ENCODE measurements at regions not wholly inside any gene's neighbourhood (a gene's known extent, or its start where the extent isn't known, plus 50 kb on each side); places are given as distances from the start of the nearest gene placed in this dataset.
"Not testable (repeated sequence)": the region's sequence is repeated elsewhere in the genome, so short reads cannot be mapped to it uniquely, and the experiment has no call there.

DNA sequence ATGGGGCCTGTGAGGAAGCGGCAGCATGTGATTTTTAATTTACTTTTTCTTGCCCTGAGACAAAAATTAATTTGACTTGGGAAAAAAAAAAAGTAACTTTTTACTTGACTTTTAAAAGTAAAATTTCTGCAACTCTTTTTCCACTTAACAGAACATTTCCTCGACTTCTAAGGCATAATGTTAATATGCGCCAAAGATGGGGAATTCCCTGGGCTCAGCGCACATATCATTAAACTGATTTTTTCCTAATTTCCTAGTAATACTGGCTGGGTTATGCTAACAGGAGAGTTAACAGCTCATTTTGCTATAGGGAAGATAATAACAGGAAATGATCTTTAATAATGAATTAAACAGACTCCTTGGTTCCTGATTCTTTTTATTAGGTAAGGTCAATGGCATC lies 120.6 kb upstream of the CDH5 start:
- DNase-seq (ENCODE audit: low spot score), result no peak

DNA sequence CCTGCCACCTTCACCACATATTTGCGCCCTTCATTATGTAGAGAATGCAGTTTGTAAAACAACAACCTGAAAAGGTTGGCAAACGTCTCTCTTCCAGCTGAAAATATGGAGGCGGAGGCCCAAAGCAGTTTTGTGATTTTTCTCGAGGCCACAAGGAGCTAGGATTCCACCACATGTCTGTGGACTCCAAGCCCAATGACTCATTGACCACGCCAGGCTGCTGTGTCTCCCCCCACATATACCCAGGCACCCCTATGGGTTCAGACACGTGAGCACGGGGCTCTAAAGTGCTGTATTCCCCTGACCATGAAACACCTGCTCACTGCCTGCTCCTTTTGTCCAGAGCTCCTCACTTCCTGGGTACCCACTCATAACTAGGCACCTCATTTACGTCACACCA lies 121.4 kb upstream of the CDH5 start:
- peak; percentile 33 for DNase-seq (ENCODE audit: low spot score)

DNA sequence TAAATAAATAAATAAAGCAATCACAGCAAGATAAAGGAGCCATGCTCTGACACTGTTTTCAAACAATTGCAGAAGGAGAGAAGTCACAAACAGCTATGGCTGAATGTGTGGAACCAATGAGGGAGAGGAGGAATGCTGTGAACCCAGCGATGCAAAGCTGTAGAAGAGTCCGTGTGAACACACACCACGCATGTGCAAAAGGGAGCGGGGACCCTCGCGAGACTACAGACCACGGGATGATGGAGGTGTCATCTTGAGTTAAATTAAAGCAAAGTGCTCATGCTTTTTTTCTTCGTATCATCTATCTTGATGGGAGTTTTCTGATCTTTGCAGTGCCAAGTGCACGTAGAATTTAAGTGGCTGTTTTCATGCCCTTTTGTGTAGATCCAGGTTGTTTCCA lies 123.8 kb upstream of the CDH5 start:
- DNase-seq (ENCODE audit: low spot score), result no peak

DNA sequence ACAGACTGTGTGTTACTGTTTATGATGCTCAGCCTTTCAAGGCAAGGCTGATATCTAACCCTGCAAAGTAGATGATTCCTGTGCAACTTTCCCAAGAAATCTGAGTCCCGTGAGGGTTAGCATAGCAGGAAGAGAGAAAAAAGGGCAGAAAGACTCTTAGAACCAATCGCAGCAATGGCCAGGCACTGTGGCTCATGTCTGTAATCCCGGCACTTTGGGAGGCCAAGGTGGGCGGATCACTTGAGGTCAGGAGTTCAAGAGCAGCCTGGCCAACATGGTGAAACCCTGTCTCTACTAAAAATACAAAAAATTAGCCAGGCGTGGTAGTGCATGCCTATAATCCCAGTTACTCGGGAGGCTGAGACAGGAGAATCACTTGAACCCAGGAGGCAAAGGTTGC lies 124.3 kb upstream of the CDH5 start:
- not testable (repeated sequence) for DNase-seq (ENCODE audit: low spot score)

DNA sequence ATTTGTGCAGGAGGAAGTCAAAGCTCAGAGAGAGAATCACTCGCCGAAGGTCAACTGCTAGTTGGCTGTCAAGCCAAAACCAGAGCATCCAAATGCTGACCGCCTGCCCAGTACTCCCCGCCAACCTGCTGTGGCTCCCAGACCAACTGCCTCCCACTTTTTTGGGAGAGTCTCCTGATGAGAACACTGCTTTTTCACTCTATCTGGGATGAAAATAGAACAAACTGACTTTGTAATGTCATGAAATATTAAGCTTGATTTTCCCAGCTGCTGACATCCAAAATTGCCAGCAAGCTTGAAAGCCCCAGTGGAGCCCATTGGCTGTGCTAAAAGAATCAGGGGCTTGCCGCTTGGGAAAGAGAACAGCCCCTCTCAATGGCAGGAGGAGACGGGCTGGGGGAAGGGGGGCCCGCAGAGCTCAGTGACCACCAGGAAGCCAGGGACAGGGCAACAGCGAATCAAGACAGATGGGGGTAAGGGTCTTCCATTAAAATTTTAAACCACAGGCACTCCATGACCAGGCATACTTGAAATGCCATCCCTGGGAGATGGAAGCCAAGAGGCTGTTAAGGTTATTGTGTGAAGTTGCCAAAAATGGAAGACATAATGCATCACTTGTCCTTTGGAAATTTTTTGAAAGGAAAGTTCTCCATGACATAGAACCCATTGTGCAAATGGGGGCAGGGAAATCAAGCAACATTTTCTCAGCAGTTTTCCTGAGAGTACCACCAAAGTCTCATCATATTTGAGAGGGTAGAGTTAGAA lies 125.7 kb upstream of the CDH5 start:
- no peak for DNase-seq (ENCODE audit: low spot score)

DNA sequence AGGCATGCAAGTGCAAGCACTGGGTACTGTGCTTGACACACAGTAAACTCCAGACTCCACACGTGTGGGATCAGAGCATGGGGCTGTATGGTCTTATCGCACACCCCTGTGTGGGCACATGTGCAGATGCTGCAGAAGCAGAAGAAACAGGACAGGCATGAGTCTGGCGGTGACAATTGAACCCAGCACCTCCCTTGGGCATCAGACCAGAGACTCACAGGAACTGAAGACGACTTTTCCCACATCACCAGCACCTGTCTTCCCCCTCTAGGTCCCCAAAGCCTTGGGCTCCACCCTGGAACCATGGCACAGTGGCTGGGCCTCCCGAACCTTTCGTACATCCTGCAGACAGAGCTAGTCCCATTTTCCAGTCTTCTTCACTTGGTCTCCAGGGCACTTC lies 126.4 kb upstream of the CDH5 start:
- no peak for DNase-seq (ENCODE audit: low spot score)

DNA sequence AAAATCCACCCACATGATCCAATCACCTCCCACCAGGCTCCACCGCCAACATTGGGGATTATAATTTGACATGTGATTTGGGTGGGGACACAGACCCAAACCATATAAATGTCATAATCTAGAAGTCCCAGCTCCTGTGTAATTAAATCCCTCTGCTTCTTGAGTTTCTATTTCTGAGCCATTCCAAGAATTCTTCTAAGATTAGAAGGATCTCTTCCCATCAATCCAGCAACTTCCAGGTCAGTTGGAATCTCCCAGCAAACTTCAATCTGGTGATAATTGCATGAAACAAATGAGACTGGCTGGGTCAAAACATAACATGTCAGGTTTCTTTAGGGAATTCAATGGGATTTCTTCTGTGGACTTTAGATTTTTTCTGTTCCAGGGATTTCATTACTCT lies 127.8 kb upstream of the CDH5 start:
- DNase-seq (ENCODE audit: low spot score), result no peak

DNA sequence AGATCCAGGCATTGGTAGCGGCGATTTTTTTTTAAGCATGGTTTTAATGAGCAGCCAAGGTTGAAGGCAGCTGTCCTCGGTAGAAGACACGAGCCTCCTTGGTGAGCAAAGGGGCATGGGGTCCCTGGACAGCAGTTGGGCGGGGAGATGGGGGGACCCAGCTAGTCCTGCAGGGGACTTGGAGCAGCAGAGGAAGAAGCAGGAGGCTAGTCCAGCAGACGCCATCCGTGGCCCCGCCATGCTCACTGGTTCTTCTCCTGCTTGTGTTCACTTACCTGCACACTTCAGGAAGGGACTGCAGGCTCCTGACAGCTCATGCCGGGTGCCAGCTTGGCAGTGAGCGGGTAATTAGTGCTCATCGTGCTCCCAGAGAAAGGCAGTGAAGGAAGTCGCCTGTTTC lies 130.2 kb upstream of the CDH5 start:
- no peak for DNase-seq (ENCODE audit: low spot score)

DNA sequence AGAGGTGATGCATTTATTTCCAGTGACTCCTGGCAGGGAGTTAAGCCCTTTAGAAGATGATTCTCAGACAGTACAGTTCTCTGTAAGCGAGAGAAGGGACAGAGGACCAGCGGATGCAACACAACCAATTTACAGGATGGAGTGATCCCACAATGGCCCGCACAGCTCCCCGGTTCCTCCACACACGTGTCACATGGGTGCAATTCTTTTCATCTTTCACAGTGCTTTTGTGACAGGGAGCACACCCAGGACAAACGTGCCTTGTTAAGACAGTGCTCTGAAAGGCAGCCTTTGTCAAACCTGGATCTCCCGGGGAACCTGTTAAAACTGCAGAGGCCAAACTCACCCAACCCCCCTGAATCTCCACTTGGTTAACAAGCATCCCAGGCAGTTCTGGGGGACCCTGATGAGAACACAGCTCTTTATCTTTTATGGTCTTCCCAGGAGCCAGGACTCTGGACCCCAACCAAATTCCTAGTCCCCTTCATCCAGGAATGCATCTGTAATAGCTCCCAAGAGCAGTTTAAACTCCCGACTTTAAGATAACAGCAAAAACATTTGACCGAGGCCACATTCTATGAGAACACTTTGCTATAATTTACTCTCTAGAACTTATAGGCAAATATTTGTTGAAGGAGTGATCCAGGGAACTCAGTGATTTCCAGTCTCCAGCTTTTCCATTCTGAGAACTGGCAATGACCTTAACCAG lies 134.9 kb upstream of the CDH5 start:
- no peak for DNase-seq (ENCODE audit: low spot score)

DNA sequence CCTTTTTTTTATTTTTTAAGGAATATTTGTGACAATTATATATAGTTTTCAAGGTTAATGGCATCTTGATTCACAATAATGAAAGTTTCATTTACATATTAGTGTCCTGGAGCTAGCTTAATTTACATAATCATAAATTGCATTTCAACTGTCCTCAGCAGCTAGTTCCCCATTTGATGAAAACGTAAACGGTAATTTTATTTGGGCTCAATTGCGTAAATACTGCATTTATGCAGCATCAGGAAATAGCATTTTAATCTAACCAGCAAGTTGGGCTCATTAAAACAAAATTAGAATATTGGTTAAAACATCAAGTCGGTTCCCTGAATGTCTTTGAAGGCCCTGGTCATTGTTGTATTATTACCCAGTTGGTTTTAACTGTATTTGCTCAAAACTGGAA lies 136.8 kb upstream of the CDH5 start:
- no peak for DNase-seq (ENCODE audit: low spot score)

DNA sequence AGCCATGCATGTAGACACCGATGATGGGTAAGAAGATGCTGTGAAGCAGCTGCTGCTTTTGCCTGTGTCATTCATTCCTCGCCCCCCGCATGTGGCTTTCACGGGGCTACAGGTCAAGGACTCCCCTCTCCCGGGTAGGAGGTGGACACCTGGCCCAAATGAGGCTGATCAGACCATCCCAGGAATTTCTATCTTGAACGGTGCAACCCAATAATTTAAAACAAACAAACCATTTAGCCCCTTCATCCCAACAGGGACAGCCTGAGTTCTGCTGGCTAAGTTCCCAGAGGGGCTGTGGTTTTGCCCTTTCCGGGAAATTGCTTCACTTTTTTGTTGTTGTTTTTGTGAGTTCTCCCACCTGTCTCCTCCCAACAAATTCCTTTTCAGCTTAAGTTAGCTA lies 137.7 kb upstream of the CDH5 start:
- no peak for DNase-seq (ENCODE audit: low spot score)

DNA sequence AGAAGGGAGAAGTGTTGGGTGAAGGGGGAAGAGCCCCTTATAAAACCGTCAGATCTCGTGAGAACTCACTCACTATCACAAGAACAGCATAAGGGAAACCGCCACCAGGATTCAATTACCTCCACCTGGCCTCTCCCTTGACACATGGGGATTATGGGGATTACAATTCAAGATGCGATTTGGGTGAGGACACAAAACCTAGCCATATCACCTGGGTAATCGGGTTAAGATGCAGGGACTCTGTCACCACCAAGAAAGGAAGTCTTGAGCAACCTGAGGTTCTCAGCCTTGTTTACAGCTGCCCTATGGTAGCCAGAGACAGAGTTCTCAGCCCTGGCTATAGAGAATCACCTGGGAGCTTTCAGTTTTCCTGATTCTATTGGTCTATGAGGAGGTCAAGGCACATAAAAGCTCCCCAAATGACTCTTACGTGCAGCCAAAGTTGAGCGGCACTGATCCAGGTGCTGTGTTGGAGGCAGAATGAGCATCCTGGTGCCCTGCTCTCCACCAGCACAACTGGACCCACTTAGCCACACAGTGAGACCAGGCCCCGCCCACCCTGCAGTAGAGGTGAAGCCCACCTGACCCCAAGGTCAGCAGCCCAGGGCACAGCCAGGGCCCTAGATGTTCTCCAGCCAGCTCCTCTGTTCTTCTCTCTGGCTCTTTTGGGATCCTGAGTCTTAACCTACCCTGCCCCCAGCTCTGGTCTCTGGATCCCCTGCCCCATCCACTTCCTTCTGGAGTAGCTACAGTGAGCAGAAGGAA lies 138.5 kb upstream of the CDH5 start:
- DNase-seq (ENCODE audit: low spot score), result no peak

DNA sequence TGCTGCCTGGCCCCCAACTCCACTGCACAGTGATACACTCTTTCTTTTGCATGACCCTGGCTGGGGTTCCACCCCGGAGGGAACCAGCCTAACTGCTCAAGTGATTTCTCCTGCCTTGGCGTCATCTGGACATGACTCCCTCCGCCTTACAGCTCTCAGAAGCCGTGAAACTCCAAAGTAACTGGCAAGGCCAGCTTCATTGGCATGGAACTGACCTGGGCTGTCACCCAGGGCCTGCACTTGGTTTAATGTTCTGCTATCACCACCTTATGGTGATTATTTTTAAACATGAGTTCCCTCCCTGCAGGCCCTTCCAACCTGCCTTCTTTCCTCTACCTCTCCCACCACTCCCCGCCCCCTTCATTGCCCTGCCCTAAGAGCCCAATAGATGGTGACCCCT lies 139.7 kb upstream of the CDH5 start:
- no peak for DNase-seq (ENCODE audit: low spot score)

DNA sequence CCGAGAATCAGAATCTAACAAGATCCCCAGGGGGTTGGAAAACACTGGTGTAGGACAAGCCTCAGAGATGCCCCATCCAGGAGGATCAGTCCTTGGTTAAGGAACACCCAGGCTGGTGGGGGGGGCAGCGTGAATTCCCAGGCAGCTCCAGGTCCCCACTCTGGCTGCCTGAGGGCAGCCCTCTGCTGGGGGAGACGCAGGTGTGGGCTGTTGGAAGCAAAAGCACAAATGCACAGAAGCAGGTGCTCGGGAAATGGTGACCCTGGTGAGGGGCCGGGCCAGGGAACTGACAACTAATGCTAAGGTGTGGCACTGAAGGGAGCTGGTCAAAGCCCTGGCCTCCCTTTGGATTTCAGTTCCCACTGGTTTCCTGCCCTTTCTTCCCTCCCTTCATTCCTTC lies 140.8 kb upstream of the CDH5 start:
- no peak for DNase-seq (ENCODE audit: low spot score)

DNA sequence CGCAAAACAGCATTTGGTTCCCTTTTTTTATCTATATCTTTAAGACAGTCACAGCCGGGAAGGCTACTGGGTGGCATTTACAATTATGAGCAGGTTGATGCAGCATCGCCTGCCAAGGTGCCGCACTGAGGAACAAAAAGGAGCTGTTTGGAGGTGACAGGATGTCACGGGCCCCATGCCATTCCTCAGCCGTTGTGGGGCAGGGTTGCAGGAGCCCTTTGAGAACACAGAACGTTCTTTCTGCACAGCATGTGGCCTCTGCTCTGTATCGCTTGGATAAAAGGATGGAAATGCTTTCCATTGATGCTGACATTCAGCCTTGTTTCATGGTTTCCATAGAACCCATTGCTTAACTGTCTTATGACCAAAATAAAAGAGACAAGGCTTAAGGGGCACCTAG lies 141.9 kb upstream of the CDH5 start:
- no peak for DNase-seq (ENCODE audit: low spot score)

DNA sequence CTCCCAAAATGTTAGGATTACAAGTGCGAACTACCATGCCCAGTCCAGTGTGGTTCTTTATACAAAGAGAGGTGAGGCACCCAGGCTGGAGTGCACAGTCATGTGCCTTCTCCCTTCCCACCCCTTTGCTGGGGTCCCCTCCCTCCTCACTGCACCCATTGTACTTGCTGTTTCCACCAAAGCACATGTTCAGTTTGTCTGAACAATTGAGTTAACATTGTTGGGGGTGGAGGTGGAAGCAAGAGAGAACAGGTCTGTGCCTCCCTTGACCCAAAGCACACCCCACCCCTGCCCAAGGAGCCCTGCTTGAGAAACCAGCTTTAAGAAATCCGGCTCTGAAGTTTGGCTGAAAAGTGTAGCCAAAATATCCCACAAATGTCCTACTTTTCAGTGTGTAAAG lies 142.3 kb upstream of the CDH5 start:
- DNase-seq (ENCODE audit: low spot score), result no peak

DNA sequence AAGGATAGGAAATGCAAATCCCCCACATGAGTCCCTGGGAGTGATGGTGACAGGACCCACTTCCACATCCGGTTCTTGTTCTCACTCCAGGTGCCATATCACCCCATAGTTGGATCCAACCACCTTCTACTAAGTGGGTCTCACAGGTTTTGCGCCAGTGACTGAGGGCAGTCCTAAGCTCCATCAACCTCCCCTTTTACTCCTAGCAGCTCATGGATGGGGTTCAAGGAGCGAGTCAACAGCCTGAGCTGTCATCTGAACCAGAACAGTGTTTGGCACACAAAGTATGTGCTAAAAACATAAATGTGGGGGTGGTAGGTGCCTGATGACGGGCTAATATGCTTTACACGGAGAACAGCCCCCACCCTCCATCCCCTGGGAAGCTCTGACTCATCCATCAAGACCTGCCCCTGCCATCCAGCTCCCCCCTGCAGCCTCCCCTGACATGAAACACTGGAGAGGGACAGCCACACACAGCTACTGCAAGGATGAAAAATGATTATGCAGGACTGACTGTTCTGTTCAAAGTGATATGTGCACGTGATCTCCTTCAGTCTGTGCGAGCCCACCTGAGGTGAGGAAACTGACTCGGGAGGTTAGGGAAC lies 143.2 kb upstream of the CDH5 start:
- no peak for DNase-seq (ENCODE audit: low spot score)

DNA sequence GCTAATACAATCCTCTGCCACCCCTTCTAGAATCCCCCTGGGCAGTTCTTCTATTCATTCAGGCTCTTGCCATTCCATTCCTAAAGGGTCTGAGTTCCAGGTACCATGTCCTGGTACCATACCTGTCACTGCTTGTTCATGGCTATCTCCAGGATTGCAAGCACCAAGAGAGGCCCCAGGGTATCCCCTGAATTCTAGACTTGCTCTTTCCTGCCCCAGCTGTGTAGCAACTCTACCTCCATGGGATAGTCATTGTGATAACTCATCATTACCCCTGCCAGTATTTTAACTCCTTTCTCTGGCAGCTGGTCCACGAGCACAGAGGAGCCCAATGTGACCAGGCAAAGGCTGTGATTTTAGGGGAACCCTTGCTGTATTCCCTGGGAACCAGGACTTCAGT lies 143.7 kb upstream of the CDH5 start:
- no peak for DNase-seq (ENCODE audit: low spot score)

DNA sequence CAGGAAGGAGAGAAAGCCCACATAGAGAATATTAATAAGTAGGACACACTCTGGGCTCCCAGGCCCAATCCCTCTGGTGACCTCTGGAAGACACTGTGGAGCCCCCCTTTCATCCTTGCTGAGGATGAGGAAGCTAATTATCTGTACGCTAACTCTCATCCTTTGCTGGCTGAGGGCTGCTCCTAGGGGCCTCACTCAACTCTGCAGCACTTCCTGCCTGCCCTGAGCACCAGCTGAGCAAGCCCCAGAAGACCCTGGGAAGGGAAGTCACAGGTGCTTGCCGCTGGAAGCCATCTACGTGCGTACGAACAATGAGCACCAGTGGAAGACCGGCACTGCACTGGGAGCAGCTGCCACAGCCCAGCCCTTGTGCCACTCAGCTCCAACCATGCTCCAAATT lies 145.8 kb upstream of the CDH5 start:
- no peak for DNase-seq (ENCODE audit: low spot score)

DNA sequence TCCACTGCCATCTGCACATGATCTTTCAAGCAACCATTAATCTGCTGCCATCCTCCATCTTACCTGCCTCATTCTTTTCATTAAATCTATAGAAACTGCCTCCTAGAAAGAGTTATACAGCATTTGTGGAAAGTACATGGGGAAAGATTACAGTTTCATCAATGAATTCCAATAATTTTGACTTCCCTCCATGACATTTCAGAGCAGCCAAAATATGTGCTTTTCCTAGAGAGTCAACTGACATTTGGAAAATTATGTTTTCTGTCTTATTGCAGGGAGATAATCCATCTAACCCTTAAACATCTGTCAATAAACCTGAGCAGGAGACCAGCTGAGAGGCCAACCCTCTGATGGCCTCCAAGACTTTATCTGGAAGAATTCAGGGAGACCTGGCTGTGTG lies 147.0 kb upstream of the CDH5 start:
- DNase-seq (ENCODE audit: low spot score), result no peak

DNA sequence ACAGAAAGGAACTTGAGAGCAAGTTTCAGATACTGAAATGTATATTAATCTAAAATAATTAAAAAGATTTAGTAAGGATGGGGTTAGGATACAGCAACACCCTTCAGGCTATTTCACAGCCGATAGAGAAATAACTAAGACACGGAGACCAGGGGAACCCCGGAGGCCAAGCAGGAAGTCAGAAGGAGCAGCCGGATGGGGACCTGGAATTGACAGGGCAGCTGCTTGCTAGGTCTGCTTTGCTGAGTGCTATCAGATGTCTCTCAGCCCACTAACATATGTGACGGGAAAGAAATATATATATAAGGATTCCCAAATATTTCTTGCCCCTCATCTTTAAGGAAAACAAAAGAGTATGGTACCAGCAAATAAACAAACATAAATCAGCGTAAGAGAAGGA lies 154.1 kb upstream of the CDH5 start:
- DNase-seq (ENCODE audit: low spot score), result no peak

DNA sequence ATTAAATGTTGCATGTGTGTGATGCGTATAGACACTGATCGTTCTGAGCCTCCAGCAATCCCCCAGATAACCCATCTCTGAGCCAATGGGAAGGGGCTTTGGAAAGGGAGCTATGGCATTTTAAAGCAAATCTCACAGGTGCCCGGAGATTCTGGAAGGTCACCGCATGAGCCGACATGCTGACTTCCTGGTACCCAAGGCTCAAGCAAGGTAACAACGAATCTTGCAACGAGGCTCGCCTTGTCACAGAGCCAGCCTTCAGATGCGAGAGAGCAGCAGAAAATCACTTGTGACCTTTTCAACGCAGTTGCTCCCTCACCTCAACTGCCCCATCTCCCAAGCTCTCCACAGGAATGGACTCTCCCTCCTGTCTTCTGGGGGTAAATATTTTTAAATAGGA lies 154.8 kb upstream of the CDH5 start:
- DNase-seq (ENCODE audit: low spot score), result no peak

DNA sequence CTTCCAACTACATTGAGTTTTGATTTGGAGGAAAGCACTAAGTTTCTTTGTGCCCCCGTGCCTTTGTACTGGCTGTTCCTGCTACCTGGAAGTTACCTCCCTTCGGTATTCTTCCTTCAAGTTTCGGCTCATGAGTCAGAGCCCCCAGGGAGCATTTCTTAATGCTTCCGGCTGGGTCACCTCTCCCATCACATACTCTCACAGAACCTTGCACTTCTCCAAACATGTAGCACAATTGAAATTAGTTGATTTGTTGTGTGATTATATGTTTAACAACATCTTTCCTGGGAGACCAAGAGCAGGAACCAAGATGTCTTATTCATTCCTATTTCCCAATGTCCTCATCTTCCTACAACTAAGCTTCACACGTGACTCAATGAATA lies 158.6 kb upstream of the CDH5 start:
- no peak for DNase-seq (ENCODE audit: low spot score)
